A549 (cell line): ENCODE measurements at regions not wholly inside any gene's neighbourhood (a gene's known extent, or its start where the extent isn't known, plus 50 kb on each side); places are given as distances from the start of the nearest gene placed in this dataset.

ENCODE experiments used
- ATAC-seq, 2 experiments: fragments of 200-7000 bp in 1 of 2; fragments of >200 bp in 1 of 2; cut with Nextera tagmentation in 1 of 2; cut with Tn5 transposase in 1 of 2; 3 replicates each; pipeline versions ENCODE4 v1.8.0 to v1.9.1; 2018 to 2020; ENCODE audit warnings: mild to moderate bottlenecking in 1 of 2, moderate library complexity in 1 of 2
- CTCF ChIA-PET: fragments of 300-600 bp; sonication (Branson Sonifier 250); formaldehyde crosslinking; extraction: SDS; loops from one replicate; lab custom pipeline; 2021; ENCODE audit warnings: antibody characterized with exemption, inconsistent platforms; lab: Yijun Ruan, JAX
- POLR2A ChIA-PET: fragments of 350-600 bp; formaldehyde crosslinking; extraction: SDS; loops from one replicate; lab custom pipeline; 2021; ENCODE audit warnings: antibody characterized with exemption, inconsistent platforms; lab: Yijun Ruan, JAX
- DNase-seq, 2 experiments: peaks; one replicate each; pipeline versions ENCODE4 v3.0.0 to v3.0.0-alpha.2; 2011 to 2016; ENCODE audit warnings: low read depth in 1 of 2, low spot score in 1 of 2
- FAIRE-seq: peaks from 2 replicates; lab custom pipeline; 2011; peaks lifted over from hg19 to GRCh38; lab: Jason Lieb, UNC
- H3K27ac ChIP-seq, 2 experiments: fragments of >200 bp; sonication (Bioruptor Twin); formaldehyde crosslinking; 3 replicates each; pipeline ENCODE4 v1.5.1; 2016 to 2017
- H3K4me1 ChIP-seq: fragments of >200 bp; sonication (Bioruptor Twin); formaldehyde crosslinking; 3 replicates; pipeline ENCODE4 v1.6.1; 2016
- H3K4me2 ChIP-seq: fragments of >200 bp; sonication (Bioruptor Twin); formaldehyde crosslinking; 3 replicates; pipeline ENCODE4 v1.6.1; 2016
- H3K4me3 ChIP-seq: fragments of >200 bp; sonication (Bioruptor Twin); formaldehyde crosslinking; 3 replicates; pipeline ENCODE4 v1.5.1; 2016
- H3K9me3 ChIP-seq: fragments of >200 bp; sonication (Bioruptor Twin); formaldehyde crosslinking; 3 replicates; pipeline ENCODE4 v1.6.1; 2016
- CBX2 ChIP-seq: fragments of 200-600 bp; sonication (generic); IDR thresholded peaks from 2 replicates; pipeline ENCODE4 v1.6.1; 2016; ENCODE audit warnings: low read depth, mild to moderate bottlenecking, borderline replicate concordance
- EHMT2 ChIP-seq: fragments of 200-600 bp; sonication (generic); IDR thresholded peaks from 2 replicates; pipeline ENCODE4 v1.6.1; 2016; ENCODE audit warnings: antibody characterized with exemption, low read depth, mild to moderate bottlenecking, moderate library complexity
- ESRRA ChIP-seq: fragments of 150-350 bp; IDR thresholded peaks from 2 replicates; pipeline ENCODE4 v1.6.1; 2014; ENCODE audit warnings: mild to moderate bottlenecking, low read length, borderline replicate concordance
- HOXB5 ChIP-seq: fragments of 250-450 bp; sonication (Bioruptor Pico); IDR thresholded peaks from 2 replicates; pipeline ENCODE4 v1.5.0; 2020; ENCODE audit warnings: mild to moderate bottlenecking, moderate library complexity
- TFCP2L1 ChIP-seq: fragments of 250-450 bp; sonication (Bioruptor Pico); IDR thresholded peaks from 2 replicates; pipeline ENCODE4 v1.5.0; 2021; ENCODE audit warnings: mild to moderate bottlenecking
- ZFP36 ChIP-seq: fragments of 450-650 bp; IDR thresholded peaks from 2 replicates; pipeline ENCODE4 v1.6.1; 2014; ENCODE audit warnings: borderline replicate concordance; ENCODE audit not compliant: partially characterized antibody
- WGBS: methylation state at CpG from one replicate; pipeline ENCODE4 v1.1.6; 2017; ENCODE audit errors: missing lambda C conversion rate; 5-methylcytosine and 5-hydroxymethylcytosine counted together
- small RNA-seq, 6 experiments: library from RNA; depleted of rRNA; stranded (forward); fragments of <200 nt; gene quantifications; one replicate each; pipeline ENCODE3, GENCODE V24; 2012
- TF ChIP-seq, protein P1 (sequence below): fragments of 150-350 bp; IDR thresholded peaks from 2 replicates; pipeline ENCODE4 v1.6.1; 2014; ENCODE audit warnings: low read depth, mild to moderate bottlenecking, low read length

- DNase-seq (no peak), ATAC-seq (no peak), FAIRE-seq (no peak)
- no peak for TF ChIP-seq CBX2
- no peak for TF ChIP-seq ESRRA
- TF ChIP-seq ZFP36: no peak
- TF ChIP-seq EHMT2: no peak
- no peak for TF ChIP-seq TFCP2L1 (CRISPR knock-in tag)
- TF ChIP-seq HOXB5: no peak
- TF ChIP-seq, protein P1, sequence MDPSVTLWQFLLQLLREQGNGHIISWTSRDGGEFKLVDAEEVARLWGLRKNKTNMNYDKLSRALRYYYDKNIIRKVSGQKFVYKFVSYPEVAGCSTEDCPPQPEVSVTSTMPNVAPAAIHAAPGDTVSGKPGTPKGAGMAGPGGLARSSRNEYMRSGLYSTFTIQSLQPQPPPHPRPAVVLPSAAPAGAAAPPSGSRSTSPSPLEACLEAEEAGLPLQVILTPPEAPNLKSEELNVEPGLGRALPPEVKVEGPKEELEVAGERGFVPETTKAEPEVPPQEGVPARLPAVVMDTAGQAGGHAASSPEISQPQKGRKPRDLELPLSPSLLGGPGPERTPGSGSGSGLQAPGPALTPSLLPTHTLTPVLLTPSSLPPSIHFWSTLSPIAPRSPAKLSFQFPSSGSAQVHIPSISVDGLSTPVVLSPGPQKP: no peak
- Histone ChIP-seq H3K9me3 (no peaks in the 10 kb centered on the region), H3K4me1 (no peaks in the 10 kb centered on the region), H3K4me3 (no peak overlapping the region), H3K27ac (no peak overlapping the region), H3K4me2 (no peak overlapping the region)
- POLR2A ChIA-PET: no interaction called here
- CTCF ChIA-PET: interaction anchor here (0.7 to 1.3 kb wide), 6 partner anchors 11 to 523 kb away, joined by 3 to 13 read pairs (median 3); no protein-coding TSS in a partner anchor
- WGBS: 13% methylated on average over 6 of the region's 6 CpGs
Observed at GRCh38 chr9:101791533-101791932, 53.1 kb upstream of the GRIN3A start.

Small RNAs in the stretch of these regions (small RNA-seq; reads per million reads assigned to genes)
- gene RNU6-329P: 0 reads per million in 6 experiments
